Endodermal cell (in vitro differentiated cells): ENCODE measurements at regions not wholly inside any gene's neighbourhood (a gene's known extent, or its start where the extent isn't known, plus 50 kb on each side); places are given as distances from the start of the nearest gene placed in this dataset.

ENCODE experiments used
- DNase-seq: peaks from one replicate; pipeline ENCODE4 v3.0.0-alpha.2; 2017
- H3K27ac ChIP-seq: 2 replicates; pipeline ENCODE4 v1.5.1; 2013; ENCODE audit warnings: mild to moderate bottlenecking, low read depth, low read length, moderate library complexity
- H3K27me3 ChIP-seq: 2 replicates; pipeline ENCODE4 v1.6.1; 2013; ENCODE audit warnings: mild to moderate bottlenecking, low read length, moderate library complexity; ENCODE audit not compliant: insufficient read depth, control insufficient read depth, poor library complexity, severe bottlenecking
- H3K36me3 ChIP-seq: 2 replicates; pipeline ENCODE4 v1.7.0; 2013; ENCODE audit warnings: mild to moderate bottlenecking, low read length, moderate library complexity; ENCODE audit not compliant: control insufficient read depth, insufficient read depth
- H3K4me1 ChIP-seq: one replicate; pipeline ENCODE4 v1.7.0; 2013; ENCODE audit warnings: low read length; ENCODE audit not compliant: control insufficient read depth, insufficient read depth
- H3K4me3 ChIP-seq: 2 replicates; pipeline ENCODE4 v1.5.1; 2013; ENCODE audit warnings: mild to moderate bottlenecking, low read length, moderate library complexity
- H3K9ac ChIP-seq: 2 replicates; pipeline ENCODE4 v1.6.1; 2013; ENCODE audit warnings: mild to moderate bottlenecking, low read length, moderate library complexity; ENCODE audit not compliant: poor library complexity, severe bottlenecking; ENCODE audit errors: extremely low read depth
- H3K9me3 ChIP-seq: 2 replicates; pipeline ENCODE4 v1.6.1; 2013; ENCODE audit warnings: mild to moderate bottlenecking, low read length, moderate library complexity; ENCODE audit not compliant: control insufficient read depth
- H3K27ac Mint-ChIP-seq: 2 replicates; pipeline ENCODE4 v1.8.0; 2020; ENCODE audit warnings: mixed read lengths
- H3K27me3 Mint-ChIP-seq: 2 replicates; pipeline ENCODE4 v1.8.0; 2021; ENCODE audit warnings: mild to moderate bottlenecking, mixed read lengths; ENCODE audit not compliant: insufficient read depth
- H3K36me3 Mint-ChIP-seq: 2 replicates; pipeline ENCODE4 v1.8.0; 2020; ENCODE audit warnings: low read depth, mixed read lengths
- H3K4me1 Mint-ChIP-seq: 2 replicates; pipeline ENCODE4 v1.8.0; 2020; ENCODE audit warnings: mixed read lengths
- H3K4me3 Mint-ChIP-seq: 2 replicates; pipeline ENCODE4 v1.8.0; 2020; ENCODE audit warnings: mild to moderate bottlenecking, moderate library complexity, mixed read lengths
- H3K9me3 Mint-ChIP-seq: 2 replicates; pipeline ENCODE4 v1.8.0; 2020; ENCODE audit warnings: mild to moderate bottlenecking, mixed read lengths
- CTCF ChIP-seq: fragments of 200-600 bp; sonication (generic); conservative IDR thresholded peaks from 2 replicates; pipeline ENCODE4 v1.5.0; 2021; ENCODE audit warnings: antibody characterized with exemption, mild to moderate bottlenecking
- WGBS, 2 experiments: methylation state at CpG; one replicate each; pipeline versions ENCODE4 v1.1.5 to v1.1.7; 2013; ENCODE audit warnings: missing lambda C conversion rate in 2 of 2, mixed read lengths in 1 of 2; ENCODE audit not compliant: insufficient coverage in 1 of 2, insufficient read length in 1 of 2; 5-methylcytosine and 5-hydroxymethylcytosine counted together

DNA sequence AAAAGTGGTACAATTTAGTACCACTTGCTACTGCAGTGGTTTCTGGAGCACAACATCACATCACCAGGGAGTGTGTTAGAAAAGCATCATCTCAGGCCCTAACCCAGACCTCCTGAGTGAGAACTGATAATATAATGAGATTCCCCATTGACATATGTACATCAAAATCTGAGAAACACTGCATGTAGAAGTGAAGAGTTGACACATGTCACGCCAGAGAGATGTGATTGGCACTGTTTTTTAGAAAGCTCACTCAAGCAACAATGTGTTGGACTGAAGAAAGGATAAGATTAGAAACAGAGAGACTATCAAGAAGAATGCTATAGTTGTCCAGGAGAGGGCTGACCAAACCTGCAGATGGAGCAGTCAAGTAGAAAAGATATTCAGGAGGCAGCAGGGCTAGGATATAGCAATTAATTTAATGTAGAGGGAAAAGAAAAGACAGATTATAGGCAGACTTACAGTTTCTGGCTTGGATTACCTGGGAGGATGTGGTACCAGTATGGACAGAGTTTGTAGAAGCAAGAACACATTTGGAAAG lies 324.4 kb upstream of the ADAMTSL1 start:
- no peak overlapping the region for H3K27ac Mint-ChIP-seq
- Histone ChIP-seq H3K27ac (no peak overlapping the region), H3K4me1 (no peaks in the 10 kb centered on the region), H3K9ac (no peak overlapping the region), H3K27me3 (no peaks in the 10 kb centered on the region), H3K4me3 (no peak overlapping the region), H3K36me3 (no peaks in the 10 kb centered on the region), H3K9me3 (no peaks in the 10 kb centered on the region)
- TF ChIP-seq CTCF: peak; percentile 58
- H3K4me1 Mint-ChIP-seq: peaks cover 2% of the 10 kb centered on the region
- no peaks in the 10 kb centered on the region for H3K9me3 Mint-ChIP-seq
- no peak overlapping the region for H3K4me3 Mint-ChIP-seq
- H3K36me3 Mint-ChIP-seq: no peaks in the 10 kb centered on the region
- peaks cover 4% of the 10 kb centered on the region for H3K27me3 Mint-ChIP-seq
- no peak for DNase-seq
- 75 to 89% methylated on average over 1 of the region's 1 CpG for WGBS, 2 experiments

- Mint-ChIP-seq H3K27ac (no peak overlapping the region), H3K4me3 (no peak overlapping the region), H3K36me3 (no peaks in the 10 kb centered on the region), H3K9me3 (no peaks in the 10 kb centered on the region), H3K27me3 (peaks cover 4% of the 10 kb centered on the region), H3K4me1 (no peaks in the 10 kb centered on the region)
- TF ChIP-seq CTCF: no peak
- 91% methylated on average over 1 of the region's 1 CpG; no CpG with 5 or more reads in 1 of the 2 experiments for WGBS, 2 experiments
- Histone ChIP-seq H3K4me1 (no peaks in the 10 kb centered on the region), H3K4me3 (no peak overlapping the region), H3K36me3 (no peaks in the 10 kb centered on the region), H3K9me3 (no peaks in the 10 kb centered on the region), H3K27me3 (no peaks in the 10 kb centered on the region), H3K9ac (no peak overlapping the region), H3K27ac (no peak overlapping the region)
- DNase-seq: no peak
Observed at GRCh38 chr9:18154661-18155060, 319.3 kb upstream of the ADAMTSL1 start.

DNA sequence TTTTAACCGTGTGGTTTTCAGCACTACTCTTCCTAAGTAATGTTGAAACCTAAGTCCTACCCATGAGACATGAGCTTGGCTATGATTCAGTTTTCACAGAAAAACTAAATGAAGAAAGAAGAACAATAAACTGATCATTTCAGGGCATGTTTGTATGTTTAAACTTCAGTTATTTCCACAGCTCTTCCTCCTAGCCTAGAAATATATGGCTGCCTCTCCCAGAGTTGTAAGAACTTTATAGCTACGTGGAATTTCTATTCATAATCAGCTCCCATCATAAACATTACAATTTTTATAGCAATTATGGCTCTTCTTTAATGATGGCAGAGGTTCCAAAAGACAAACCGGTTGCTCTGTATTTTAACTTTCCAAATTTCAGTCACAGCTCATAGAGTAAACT lies 314.7 kb upstream of the ADAMTSL1 start:
- no peaks in the 10 kb centered on the region for H3K27me3 Mint-ChIP-seq
- Histone ChIP-seq H3K9ac (no peak overlapping the region), H3K27me3 (no peaks in the 10 kb centered on the region), H3K36me3 (no peaks in the 10 kb centered on the region), H3K4me3 (no peak overlapping the region), H3K27ac (no peak overlapping the region), H3K4me1 (peaks cover 7% of the 10 kb centered on the region), H3K9me3 (no peaks in the 10 kb centered on the region)
- H3K27ac Mint-ChIP-seq: no peak overlapping the region
- peaks cover 14% of the 10 kb centered on the region for H3K4me1 Mint-ChIP-seq
- 83 to 94% methylated on average over 1 to 3 of the region's 3 CpGs for WGBS, 2 experiments
- H3K9me3 Mint-ChIP-seq: no peaks in the 10 kb centered on the region
- no peak overlapping the region for H3K4me3 Mint-ChIP-seq
- DNase-seq: no peak
- TF ChIP-seq CTCF: no peak
- no peaks in the 10 kb centered on the region for H3K36me3 Mint-ChIP-seq
